Gastroesophageal sphincter (tissue), 4 donors: ENCODE measurements at regions not wholly inside any gene's neighbourhood (a gene's known extent, or its start where the extent isn't known, plus 50 kb on each side); places are given as distances from the start of the nearest gene placed in this dataset.

Source experiments
- ATAC-seq: fragments of 150-250 bp; one replicate; pipeline ENCODE4 v1.9.1; 2016; ENCODE audit warnings: mild to moderate bottlenecking, moderate library complexity
- H3K27ac ChIP-seq, 4 donors: fragments of 200-600 bp; sonication (generic) in 3 of 4; 1 replicate in 3 of 4; 2 replicates in 1 of 4; pipeline ENCODE4 v1.5.1; 2016 to 2019
- H3K27me3 ChIP-seq: fragments of 200-600 bp; sonication (generic); one replicate; pipeline ENCODE4 v1.5.1; 2019
- H3K36me3 ChIP-seq, 2 donors: fragments of 200-600 bp; sonication (generic); one replicate each; pipeline ENCODE4 v1.5.1; 2019; ENCODE audit warnings: control low read depth in 1 of 2
- H3K4me1 ChIP-seq, 3 donors: fragments of 200-600 bp; sonication (generic); 1 replicate in 2 of 3; 2 replicates in 1 of 3; pipeline ENCODE4 v1.5.1; 2016 to 2019; ENCODE audit warnings: control low read depth in 2 of 3
- H3K4me3 ChIP-seq, 2 donors: fragments of 200-600 bp; sonication (generic); one replicate each; pipeline ENCODE4 v1.5.1; 2019; ENCODE audit warnings: mild to moderate bottlenecking in 1 of 2, moderate library complexity in 1 of 2
- H3K9me3 ChIP-seq, 3 donors: fragments of 200-600 bp; sonication (generic); one replicate each; pipeline ENCODE4 v1.5.1; 2017 to 2019; ENCODE audit warnings: control low read depth in 2 of 3
- EP300 ChIP-seq: sonication (generic); formaldehyde crosslinking; IDR thresholded peaks from one replicate; pipeline ENCODE4 v1.6.1; 2017; ENCODE audit warnings: antibody characterized with exemption, mild to moderate bottlenecking
- POLR2A ChIP-seq, 2 donors: fragments of 450-650 bp; IDR thresholded peaks; one replicate each; pipeline ENCODE4 v1.6.1; 2017; ENCODE audit warnings: antibody characterized with exemption in 2 of 2, mild to moderate bottlenecking in 2 of 2, moderate library complexity in 1 of 2
- POLR2AphosphoS5 ChIP-seq: sonication (generic); formaldehyde crosslinking; IDR thresholded peaks from one replicate; pipeline ENCODE4 v1.6.1; 2017; ENCODE audit warnings: antibody characterized with exemption
- WGBS, 2 donors: methylation state at CpG; one replicate each; pipeline ENCODE4 v1.1.5; 2018; ENCODE audit warnings: low coverage in 1 of 2; 5-methylcytosine and 5-hydroxymethylcytosine counted together
- TF ChIP-seq, protein P1 (sequence below), 4 experiments: fragments of 200-600 bp in 2 of 4; fragments of 450-650 bp in 2 of 4; sonication (generic) in 1 of 4; IDR thresholded peaks; one replicate each; pipeline ENCODE4 v1.5.1; 2017 to 2019; ENCODE audit warnings: antibody characterized with exemption in 4 of 4, mild to moderate bottlenecking in 2 of 4, moderate library complexity in 2 of 4

DNA sequence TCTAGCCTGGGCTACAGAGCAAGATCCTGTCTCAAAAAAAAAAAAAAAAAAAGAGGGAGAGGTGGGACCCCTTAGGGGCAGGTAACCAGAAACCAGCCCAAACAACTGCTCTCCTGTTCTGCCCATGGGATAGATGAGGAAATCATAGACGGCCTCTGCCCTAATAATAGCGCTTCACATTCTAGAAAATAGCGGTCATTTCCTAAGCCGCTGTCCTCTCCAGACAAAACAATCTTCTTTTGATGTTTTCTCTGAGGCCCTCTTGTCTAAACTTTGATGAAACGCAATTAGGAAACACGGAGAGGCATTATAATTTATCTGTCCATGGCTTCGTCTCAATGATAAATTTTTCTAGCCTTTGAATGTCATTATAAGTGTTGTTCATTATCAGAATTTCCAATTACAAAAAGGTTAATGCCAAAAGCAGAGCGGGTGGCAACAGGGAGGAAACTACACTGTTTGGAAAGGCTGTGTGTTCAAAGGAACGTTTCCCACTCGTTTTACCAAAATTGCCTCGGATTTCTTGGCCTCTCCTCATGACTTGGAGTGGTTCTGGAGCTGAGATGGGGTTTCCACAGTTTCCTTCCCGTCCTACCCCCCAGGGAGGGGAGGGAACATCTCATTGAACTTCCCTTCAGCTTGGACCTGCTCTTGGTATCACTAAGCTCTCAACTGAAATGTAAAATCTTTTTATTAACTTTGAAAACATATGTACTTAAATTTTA lies 151.6 kb upstream of the ZNF236 start:
- no peaks in the 10 kb centered on the region for H3K27me3 ChIP-seq
- no peak overlapping the region for H3K27ac ChIP-seq
- no peaks in the 10 kb centered on the region for H3K36me3 ChIP-seq
- WGBS, 2 donors, result 28 to 52% methylated on average over 7 to 9 of the region's 12 CpGs
- no peak overlapping the region for H3K4me3 ChIP-seq
- H3K9me3 ChIP-seq, result no peaks in the 10 kb centered on the region
- peak; percentile 77 for ATAC-seq
- TF ChIP-seq POLR2A (IDR thresholded peaks at IDR 0.05) (no peak), POLR2AphosphoS5 (no peak)
- TF ChIP-seq, protein P1, sequence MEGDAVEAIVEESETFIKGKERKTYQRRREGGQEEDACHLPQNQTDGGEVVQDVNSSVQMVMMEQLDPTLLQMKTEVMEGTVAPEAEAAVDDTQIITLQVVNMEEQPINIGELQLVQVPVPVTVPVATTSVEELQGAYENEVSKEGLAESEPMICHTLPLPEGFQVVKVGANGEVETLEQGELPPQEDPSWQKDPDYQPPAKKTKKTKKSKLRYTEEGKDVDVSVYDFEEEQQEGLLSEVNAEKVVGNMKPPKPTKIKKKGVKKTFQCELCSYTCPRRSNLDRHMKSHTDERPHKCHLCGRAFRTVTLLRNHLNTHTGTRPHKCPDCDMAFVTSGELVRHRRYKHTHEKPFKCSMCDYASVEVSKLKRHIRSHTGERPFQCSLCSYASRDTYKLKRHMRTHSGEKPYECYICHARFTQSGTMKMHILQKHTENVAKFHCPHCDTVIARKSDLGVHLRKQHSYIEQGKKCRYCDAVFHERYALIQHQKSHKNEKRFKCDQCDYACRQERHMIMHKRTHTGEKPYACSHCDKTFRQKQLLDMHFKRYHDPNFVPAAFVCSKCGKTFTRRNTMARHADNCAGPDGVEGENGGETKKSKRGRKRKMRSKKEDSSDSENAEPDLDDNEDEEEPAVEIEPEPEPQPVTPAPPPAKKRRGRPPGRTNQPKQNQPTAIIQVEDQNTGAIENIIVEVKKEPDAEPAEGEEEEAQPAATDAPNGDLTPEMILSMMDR (IDR thresholded peaks at IDR 0.05), result no peak
- H3K4me1 ChIP-seq, result no peaks in the 10 kb centered on the region

DNA sequence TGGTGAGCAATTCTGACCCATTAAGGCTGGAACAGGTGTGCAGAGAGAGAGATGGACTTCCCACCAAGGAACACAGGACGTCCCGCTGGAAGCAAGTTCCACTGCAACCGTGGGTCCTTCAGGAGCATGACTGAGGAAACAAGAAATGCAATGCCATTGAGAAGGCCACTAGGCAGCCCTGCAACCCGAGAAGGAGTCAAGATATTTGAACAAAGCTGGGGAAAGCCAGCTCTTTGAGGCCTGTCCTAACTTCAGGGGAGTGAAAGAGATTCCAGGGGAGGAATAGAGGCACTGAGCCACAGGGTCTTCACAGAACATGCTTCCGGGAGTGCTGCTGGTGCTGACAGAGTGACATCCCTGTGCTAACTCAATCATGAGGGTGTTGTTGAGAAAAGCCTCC lies 153.8 kb upstream of the ZNF236 start:
- Histone ChIP-seq H3K4me1 (no peaks in the 10 kb centered on the region), H3K36me3 (no peaks in the 10 kb centered on the region), H3K27me3 (no peaks in the 10 kb centered on the region), H3K4me3 (no peak overlapping the region), H3K9me3 (no peaks in the 10 kb centered on the region), H3K27ac (no peak overlapping the region)
- no peak for ATAC-seq
- TF ChIP-seq POLR2AphosphoS5 (no peak), POLR2A (IDR thresholded peaks at IDR 0.05) (no peak), EP300 (no peak)
- TF ChIP-seq, protein P1 (IDR thresholded peaks at IDR 0.05), result no peak
- 33 to 90% methylated on average over 1 to 2 of the region's 5 CpGs for WGBS, 2 donors

DNA sequence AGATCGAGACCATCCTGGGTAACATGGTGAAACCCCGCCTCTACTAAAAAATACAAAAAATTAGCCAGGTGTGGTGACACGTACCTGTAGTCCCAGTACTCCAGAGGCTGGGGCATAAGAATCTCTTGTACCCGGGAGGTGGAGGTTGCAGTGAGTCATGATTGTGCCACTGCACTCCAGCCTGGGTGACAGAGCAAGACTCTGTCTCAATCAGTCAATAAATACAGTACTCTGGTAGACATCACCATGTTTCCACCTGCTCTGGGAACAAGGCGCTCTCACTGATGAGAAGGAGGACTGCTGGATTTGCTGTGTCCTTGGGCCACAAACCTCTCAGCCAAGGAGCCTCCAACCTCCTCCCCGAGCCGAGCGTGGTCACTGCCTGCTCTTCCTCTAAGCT lies 154.2 kb upstream of the ZNF236 start:
- WGBS, 2 donors, result 92 to 100% methylated on average over 2 to 4 of the region's 8 CpGs
- no peaks in the 10 kb centered on the region for H3K36me3 ChIP-seq
- no peak for TF ChIP-seq POLR2A (IDR thresholded peaks at IDR 0.05)
- TF ChIP-seq EP300, result no peak
- TF ChIP-seq, protein P1 (IDR thresholded peaks at IDR 0.05), result no peak
- no peak for TF ChIP-seq POLR2AphosphoS5
- no peaks in the 10 kb centered on the region for H3K9me3 ChIP-seq
- no peak overlapping the region for H3K27ac ChIP-seq
- H3K4me3 ChIP-seq, result no peak overlapping the region
- H3K4me1 ChIP-seq, result no peaks in the 10 kb centered on the region
- H3K27me3 ChIP-seq, result no peaks in the 10 kb centered on the region
- no peak for ATAC-seq

DNA sequence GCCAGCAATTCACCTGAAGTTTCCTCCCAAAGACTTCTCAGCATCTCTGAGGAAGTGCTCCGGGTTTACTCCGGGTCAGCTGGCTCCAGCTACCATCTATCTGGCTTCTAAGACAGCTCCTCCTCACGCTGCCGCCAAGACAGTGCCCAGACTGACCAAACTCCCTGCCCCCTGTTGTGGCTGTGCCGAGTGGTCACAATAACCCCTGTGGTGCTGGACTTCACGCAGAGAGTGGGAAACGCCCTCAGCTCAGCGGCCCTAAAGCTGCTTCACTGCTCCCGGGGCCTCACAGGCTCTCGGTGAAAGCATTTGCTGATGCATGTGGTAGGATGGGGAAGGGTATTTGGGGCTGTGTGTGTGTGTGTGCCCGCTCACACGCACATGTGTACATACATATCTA lies 154.8 kb upstream of the ZNF236 start:
- Histone ChIP-seq H3K27me3 (no peaks in the 10 kb centered on the region), H3K4me3 (no peak overlapping the region), H3K36me3 (no peaks in the 10 kb centered on the region), H3K27ac (no peak overlapping the region), H3K9me3 (no peaks in the 10 kb centered on the region), H3K4me1 (no peaks in the 10 kb centered on the region)
- WGBS, 2 donors, result 96% methylated on average over 7 of the region's 12 CpGs; no CpG with 5 or more reads in 1 of the 2 donors
- TF ChIP-seq EP300, result no peak
- TF ChIP-seq POLR2A (IDR thresholded peaks at IDR 0.05), result no peak
- no peak for TF ChIP-seq POLR2AphosphoS5
- TF ChIP-seq, protein P1 (IDR thresholded peaks at IDR 0.05), result no peak
- ATAC-seq, result no peak

DNA sequence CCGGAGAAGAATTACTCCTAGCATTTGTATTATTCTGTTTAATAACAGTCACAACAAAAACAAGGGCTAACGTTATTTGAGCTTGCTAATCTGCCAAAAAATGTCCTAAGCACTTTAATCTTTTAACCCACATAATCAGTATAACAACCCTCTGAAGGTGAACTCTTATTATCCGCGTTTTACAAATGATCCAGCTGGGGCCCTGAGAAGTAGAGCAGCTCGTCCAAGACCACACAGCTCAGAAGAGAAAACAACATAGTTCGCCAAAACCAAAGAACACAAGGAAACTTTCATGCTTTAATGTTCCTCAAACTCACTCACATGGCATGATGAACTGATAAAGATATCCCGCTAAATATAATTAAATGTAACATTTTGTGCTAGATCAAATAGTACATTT lies 159.7 kb upstream of the ZNF236 start:
- Histone ChIP-seq H3K27ac (no peak overlapping the region), H3K4me3 (no peak overlapping the region), H3K36me3 (no peaks in the 10 kb centered on the region), H3K4me1 (no peaks in the 10 kb centered on the region), H3K27me3 (no peaks in the 10 kb centered on the region), H3K9me3 (no peaks in the 10 kb centered on the region)
- TF ChIP-seq, protein P1 (IDR thresholded peaks at IDR 0.05), result no peak
- no peak for TF ChIP-seq EP300
- TF ChIP-seq POLR2A (IDR thresholded peaks at IDR 0.05), result no peak
- no peak for TF ChIP-seq POLR2AphosphoS5
- ATAC-seq, result no peak
- WGBS, 2 donors, result 39 to 50% methylated on average over 7 of the region's 7 CpGs
